HuH-7.5 (cell line): ENCODE measurements at regions not wholly inside any gene's neighbourhood (a gene's known extent, or its start where the extent isn't known, plus 50 kb on each side); places are given as distances from the start of the nearest gene placed in this dataset.

ENCODE experiments used
- DNase-seq: peaks from one replicate; pipeline ENCODE4 v3.0.0; 2011; ENCODE audit warnings: low spot score

- no peak for DNase-seq
Observed at GRCh38 chr1:218717575-218717974, 372.4 kb downstream of the TGFB2 start.

- DNase-seq, result no peak
Observed at GRCh38 chr1:218718206-218718605, 373.1 kb downstream of the TGFB2 start.

GRCh38 chr1:218718977-218719376, 373.8 kb downstream of the TGFB2 start:
- no peak for DNase-seq

- DNase-seq, result no peak
Observed at GRCh38 chr1:218728898-218729565, 383.9 kb downstream of the TGFB2 start.

- no peak for DNase-seq
Observed at GRCh38 chr1:218735436-218736032, 390.4 kb downstream of the TGFB2 start.

- DNase-seq, result no peak
Observed at GRCh38 chr1:218739426-218739825, 394.3 kb downstream of the TGFB2 start.

- no peak for DNase-seq
Observed at GRCh38 chr1:218741852-218742251, 396.7 kb downstream of the TGFB2 start.

GRCh38 chr1:218742467-218743262, 397.5 kb downstream of the TGFB2 start:
- no peak for DNase-seq

GRCh38 chr1:218743861-218744505, 398.8 kb downstream of the TGFB2 start:
- no peak for DNase-seq

- DNase-seq, result no peak
Observed at GRCh38 chr1:218748071-218748470, 402.9 kb downstream of the TGFB2 start.

GRCh38 chr1:218750216-218750970, 405.3 kb downstream of the TGFB2 start:
- DNase-seq, result no peak

- DNase-seq, result no peak
Observed at GRCh38 chr1:218751208-218751948, 406.2 kb downstream of the TGFB2 start.

GRCh38 chr1:218752126-218752525, 407.0 kb downstream of the TGFB2 start:
- no peak for DNase-seq

GRCh38 chr1:218754477-218754876, 409.3 kb downstream of the TGFB2 start:
- no peak for DNase-seq

GRCh38 chr1:218755128-218755527, 410.0 kb downstream of the TGFB2 start:
- DNase-seq, result no peak

- DNase-seq, result no peak
Observed at GRCh38 chr1:218759795-218760194, 413.9 kb upstream of the LYPLAL1 start.

GRCh38 chr1:218760601-218761570, 412.8 kb upstream of the LYPLAL1 start:
- DNase-seq, result no peak

GRCh38 chr1:218763538-218763937, 410.1 kb upstream of the LYPLAL1 start:
- no peak for DNase-seq

- DNase-seq, result no peak
Observed at GRCh38 chr1:218765753-218766152, 407.9 kb upstream of the LYPLAL1 start.

GRCh38 chr1:218771931-218772330, 401.7 kb upstream of the LYPLAL1 start:
- no peak for DNase-seq
